T-helper 22 cell (primary cell): ENCODE measurements at regions not wholly inside any gene's neighbourhood (a gene's known extent, or its start where the extent isn't known, plus 50 kb on each side); places are given as distances from the start of the nearest gene placed in this dataset.
"Not testable (repeated sequence)": the region's sequence is repeated elsewhere in the genome, so short reads cannot be mapped to it uniquely, and the experiment has no call there.

Experiments used
- DNase-seq: peaks from one replicate; pipeline ENCODE4 v3.0.0-alpha.2; 2020; ENCODE audit warnings: low read depth

DNA sequence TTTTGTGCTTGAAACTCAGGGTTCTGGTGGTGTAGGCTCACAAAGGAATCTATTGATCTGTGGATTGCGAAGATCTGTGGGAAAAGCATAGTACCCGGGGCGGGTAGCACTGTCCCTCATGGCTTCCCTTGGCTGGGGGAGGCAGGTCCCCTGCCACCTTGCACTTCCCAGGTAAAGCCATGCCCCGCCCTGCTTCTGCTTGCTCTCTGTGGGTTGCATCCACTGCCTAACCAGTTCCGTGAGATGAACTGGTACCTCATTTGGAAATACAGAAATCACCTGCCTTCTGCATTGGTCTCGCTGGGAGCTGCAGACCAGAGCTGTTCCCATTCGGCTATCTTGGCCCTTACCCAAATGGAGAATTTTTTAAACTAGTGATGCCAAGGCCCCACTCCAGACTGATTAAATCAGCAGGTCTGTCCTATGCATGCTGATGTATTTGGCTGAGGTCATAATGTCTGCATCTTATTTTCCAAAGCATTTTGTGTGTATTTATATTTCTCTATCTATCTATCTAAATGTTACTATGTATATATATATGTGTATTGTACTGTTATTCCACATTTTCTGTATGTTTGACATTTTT lies 65.5 kb upstream of the SLC7A14 start:
- no peak for DNase-seq

DNA sequence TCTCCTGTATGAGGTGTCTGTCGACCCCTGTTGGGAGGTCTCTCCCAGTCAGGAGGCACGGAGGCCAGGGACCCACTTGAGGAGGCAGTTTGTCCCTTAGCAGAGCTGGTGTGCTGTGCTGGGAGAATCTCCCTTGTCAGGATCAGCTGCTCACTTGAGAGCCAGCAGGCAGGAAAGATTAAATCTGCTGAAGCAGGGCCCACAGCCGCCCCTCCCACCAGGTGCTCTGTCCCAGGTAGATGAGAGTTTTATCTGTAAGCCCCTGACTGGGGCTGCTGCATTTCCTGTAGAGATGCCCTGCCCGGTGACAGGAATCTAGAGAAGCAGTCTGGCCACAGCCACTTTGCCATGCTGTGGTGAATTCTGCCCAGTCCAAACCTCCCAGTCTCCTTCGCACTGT lies 64.7 kb upstream of the SLC7A14 start:
- DNase-seq: not testable (repeated sequence)

DNA sequence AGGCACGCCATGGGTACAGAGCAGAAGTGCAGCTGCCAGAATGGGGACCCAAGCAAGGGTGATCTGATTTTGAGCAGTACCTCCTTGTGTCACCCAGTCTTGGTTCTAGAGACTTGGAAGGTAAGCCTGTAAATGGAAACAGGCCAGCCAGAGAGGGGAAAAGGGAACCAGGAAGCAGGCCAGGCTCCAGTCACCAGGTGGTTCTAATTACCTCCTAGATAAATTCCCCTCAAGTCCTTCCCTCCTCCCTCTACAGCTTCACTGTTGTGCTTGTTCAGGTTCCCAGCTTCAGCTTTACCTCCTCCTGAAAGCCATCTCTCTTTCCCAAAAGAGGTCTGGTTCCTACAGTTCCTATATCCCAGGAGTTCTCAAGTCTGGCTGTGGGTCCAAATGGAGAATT lies 58.8 kb upstream of the SLC7A14 start:
- DNase-seq: no peak

DNA sequence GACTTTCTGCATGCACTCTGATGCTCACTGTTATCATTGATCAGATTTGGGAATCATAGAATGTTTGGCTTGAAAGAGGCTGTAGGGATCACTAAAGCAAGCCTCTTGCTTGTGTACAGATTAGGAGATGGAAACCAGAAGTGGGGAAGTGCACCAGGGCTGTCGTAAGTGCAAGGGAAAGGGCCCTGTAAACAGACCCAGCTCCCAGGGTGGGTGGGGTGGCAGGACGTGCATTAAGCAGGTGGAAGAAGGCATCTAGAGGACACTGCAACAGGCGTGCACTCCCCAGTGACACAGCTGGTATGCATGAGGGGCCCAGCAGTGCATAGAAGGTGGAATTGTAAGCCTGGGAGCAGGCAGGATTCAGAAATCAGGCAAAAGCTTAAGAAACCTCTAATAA lies 58.0 kb upstream of the SLC7A14 start:
- DNase-seq: no peak

DNA sequence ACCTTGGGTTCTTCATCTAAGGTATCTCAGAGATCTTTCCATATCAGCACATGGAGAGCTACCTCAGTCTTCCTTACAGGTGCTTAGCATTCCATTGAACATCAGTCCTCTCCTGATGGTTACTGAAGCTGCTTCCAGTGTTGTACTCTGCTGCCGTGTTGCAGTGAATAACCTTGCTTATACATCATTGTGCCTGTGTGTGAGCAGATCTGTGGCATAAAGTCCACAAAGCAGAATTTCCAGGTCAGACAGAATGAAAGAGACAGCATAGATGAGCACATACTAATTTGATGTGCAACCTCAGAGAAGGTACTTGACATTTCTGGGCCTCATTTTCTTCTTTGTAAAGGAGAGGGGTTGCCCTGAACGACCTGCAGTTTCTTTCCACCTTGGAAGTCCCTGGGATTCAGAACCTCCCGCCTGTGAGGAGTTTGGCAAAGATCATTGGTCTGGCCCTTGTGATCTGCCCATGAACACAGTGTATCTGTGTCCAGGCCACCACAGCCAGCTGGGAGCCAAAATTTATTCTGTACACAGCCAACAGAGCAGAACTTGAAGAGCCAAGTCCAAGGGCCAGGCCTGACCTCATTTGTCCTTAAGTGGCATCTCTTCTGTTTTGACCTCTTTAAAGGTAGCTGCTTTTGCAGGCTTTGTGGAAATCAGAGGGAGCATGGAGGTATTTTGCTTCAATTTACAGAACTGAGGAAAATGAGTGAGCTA lies 57.2 kb upstream of the SLC7A14 start:
- no peak for DNase-seq

DNA sequence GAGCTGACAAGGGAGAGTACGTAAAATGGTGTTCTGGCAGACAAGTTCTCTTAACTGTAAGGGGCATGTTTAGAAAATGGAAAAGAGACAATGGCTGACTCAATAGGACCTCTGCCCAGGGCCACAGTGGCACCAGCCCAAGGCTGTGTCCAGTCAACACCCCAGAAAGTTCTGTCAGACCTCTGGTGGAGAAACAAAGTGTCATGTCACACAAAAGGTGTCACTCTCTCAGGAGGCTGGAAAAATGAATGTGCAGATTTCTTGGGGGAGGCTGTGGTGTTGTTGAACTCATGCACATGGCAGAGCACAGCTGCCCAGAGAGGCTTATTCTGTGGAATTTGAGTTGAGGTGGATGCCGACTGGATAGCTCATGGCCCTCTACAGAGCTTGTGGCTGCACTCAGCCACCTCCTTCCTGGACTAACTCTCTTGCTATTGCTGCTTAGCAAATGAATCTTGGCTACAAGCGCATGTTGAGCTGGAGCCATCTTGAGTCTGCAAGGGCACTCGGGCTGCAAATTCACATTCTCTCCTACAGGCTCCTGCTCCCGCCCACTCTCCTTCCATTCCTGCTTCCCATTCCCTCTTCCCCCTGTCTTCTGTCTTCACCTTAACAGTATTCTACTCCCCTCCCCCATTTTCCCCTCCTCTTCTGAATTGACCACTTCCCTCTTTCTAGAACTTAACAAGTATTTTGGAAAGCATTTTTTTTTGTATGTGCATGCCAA lies 55.8 kb upstream of the SLC7A14 start:
- no peak for DNase-seq

DNA sequence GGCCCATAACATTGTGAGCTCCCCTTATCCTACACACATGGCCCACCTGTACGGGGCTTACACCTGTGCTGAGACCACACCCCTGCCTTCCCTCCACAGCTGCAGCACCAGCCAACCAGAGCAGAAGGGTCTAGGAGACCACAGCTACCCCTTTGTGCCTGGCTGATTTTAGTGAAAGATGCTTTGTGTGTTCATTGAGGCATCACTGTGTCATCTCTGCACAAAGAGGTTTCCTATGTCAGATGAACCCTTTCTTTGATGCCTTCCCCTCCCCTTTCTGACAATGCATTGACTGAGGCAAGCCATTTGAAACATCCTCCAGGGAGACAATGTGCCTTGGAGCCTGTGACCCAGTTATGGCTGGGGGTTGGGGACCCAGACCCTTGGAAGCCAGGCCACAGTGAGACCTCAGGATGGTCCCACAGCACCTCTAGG lies 54.9 kb upstream of the SLC7A14 start:
- no peak for DNase-seq

DNA sequence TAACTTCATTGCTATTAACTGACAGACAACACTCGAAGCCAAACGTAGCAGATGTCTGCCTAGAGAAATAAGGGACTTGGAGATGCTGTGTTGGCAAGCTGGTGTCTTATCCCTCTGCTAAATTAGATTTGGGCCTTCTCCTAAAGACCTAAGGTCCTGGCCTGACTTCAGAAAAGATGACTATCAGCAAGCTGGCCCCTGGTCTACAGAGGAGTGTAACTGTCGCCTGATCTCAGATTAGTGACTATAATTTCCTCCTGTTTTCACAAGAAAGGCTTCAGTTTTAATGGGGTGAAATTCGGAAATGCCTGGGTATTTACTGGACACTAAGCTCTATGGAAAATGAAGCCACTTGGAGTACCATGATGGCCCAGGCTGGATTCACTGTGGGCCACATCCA lies 53.1 kb upstream of the SLC7A14 start:
- DNase-seq: no peak

DNA sequence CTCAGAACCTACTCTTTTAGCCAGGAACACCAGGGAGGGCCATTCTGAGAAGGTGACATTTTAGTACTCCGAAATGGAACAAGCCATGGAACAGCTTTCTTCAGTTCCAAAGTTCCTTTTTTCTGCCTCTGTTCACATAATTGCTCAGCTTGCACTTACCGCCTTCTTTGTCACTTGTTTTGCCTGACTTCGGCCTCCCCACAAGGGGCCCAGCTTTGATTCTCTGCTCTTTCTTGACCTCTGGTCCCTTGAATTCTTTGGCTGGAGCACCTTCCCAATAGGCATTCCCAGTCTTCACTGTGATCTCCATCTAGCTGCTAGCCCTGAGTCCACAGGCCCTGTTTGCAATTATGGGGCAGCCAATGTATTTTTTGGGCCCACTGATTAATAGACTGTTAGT lies 51.4 kb upstream of the SLC7A14 start:
- DNase-seq: no peak

DNA sequence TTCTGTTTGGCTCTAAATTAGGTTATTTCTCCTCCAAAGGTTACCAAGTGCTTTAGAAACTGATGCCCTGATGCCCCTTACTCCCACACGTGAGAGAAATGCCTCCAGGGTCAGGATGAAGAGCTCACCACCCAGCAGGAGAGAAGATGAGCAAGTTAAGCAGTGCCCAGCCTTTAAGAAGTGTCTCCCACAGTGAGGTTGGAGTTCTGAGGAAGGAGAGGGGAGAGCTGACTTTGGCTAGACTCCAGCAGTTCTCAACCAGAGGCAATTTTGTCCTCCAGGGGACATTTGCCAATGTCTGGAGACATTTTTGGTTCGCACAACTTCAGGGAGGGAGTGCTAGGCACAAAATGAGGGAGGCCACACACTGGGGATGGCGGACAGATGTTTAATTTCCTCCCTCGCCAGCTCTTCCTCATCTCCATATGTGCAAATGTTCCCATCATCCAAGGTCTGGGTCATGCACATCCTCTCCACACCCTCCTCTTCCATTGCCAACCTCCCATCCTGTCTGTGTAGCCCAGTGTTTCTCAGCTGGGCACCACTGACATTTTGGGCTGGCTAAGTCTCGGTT lies 50.6 kb upstream of the SLC7A14 start:
- DNase-seq: no peak
